HL-60 (cell line): ENCODE measurements at regions not wholly inside any gene's neighbourhood (a gene's known extent, or its start where the extent isn't known, plus 50 kb on each side); places are given as distances from the start of the nearest gene placed in this dataset.

Experiments used
- CTCF ChIP-seq: IDR thresholded peaks from one replicate; pipeline ENCODE4 v1.5.1; 2011; ENCODE audit warnings: low read length, control low read depth, inconsistent platforms; ENCODE audit not compliant: insufficient read depth
- REST ChIP-seq: IDR thresholded peaks from 2 replicates; pipeline ENCODE4 v1.6.1; 2012; ENCODE audit warnings: low read depth; ENCODE audit not compliant: insufficient replicate concordance

GRCh38 chr2:8224347-8225190 lies 457.3 kb upstream of the ID2 start:
- TF ChIP-seq REST (no peak), CTCF (no peak)
